A673 (cell line): ENCODE measurements at regions not wholly inside any gene's neighbourhood (a gene's known extent, or its start where the extent isn't known, plus 50 kb on each side); places are given as distances from the start of the nearest gene placed in this dataset.

Experiments
- BruUV-seq: library from RNA; stranded (reverse); fragments of 400-500 nt; replicated peaks from 2 replicates; lab custom pipeline; 2021; lab: Mats Ljungman, UMichigan
- CTCF ChIA-PET: fragments of 300-600 bp; sonication (Branson Sonifier 250); formaldehyde crosslinking; loops from one replicate; lab custom pipeline; 2022; ENCODE audit warnings: antibody characterized with exemption; lab: Charles Lee
- POLR2A ChIA-PET: fragments of 300-600 bp; sonication (Branson Sonifier 250); formaldehyde crosslinking; loops from one replicate; lab custom pipeline; 2022; ENCODE audit warnings: antibody characterized with exemption; ENCODE audit not compliant: low non-redundant PET; lab: Charles Lee
- DNase-seq: peaks from one replicate; pipeline ENCODE4 v3.0.0-alpha.2; 2015; ENCODE audit warnings: low spot score
- H3K27ac ChIP-seq: fragments of 200-600 bp; sonication (generic); 2 replicates; pipeline ENCODE4 v1.5.1; 2016; ENCODE audit warnings: mixed run types, low read depth, mild to moderate bottlenecking, mixed read lengths, antibody characterized with exemption, low read length; ENCODE audit not compliant: poor library complexity, severe bottlenecking
- H3K27me3 ChIP-seq: fragments of 200-600 bp; sonication (generic); replicated peaks from 2 replicates; pipeline ENCODE4 v1.6.1; 2017; ENCODE audit warnings: mixed run types, low read depth, mild to moderate bottlenecking, mixed read lengths, antibody characterized with exemption, low read length; ENCODE audit not compliant: insufficient read depth, poor library complexity
- H3K36me3 ChIP-seq: fragments of 200-600 bp; sonication (generic); 2 replicates; pipeline ENCODE4 v1.6.1; 2016; ENCODE audit warnings: mixed run types, mild to moderate bottlenecking, mixed read lengths, antibody characterized with exemption, low read length; ENCODE audit not compliant: insufficient read depth, poor library complexity, severe bottlenecking
- H3K4me1 ChIP-seq: fragments of 200-600 bp; sonication (generic); 2 replicates; pipeline ENCODE4 v1.6.1; 2017; ENCODE audit warnings: mixed run types, mild to moderate bottlenecking, mixed read lengths, antibody characterized with exemption, low read length; ENCODE audit not compliant: insufficient read depth, poor library complexity, severe bottlenecking
- H3K4me3 ChIP-seq: fragments of 200-600 bp; sonication (generic); 2 replicates; pipeline ENCODE4 v1.5.1; 2016; ENCODE audit warnings: low read depth, mixed run types, mild to moderate bottlenecking, mixed read lengths, low read length; ENCODE audit not compliant: poor library complexity, severe bottlenecking
- H3K9me3 ChIP-seq: fragments of 200-600 bp; sonication (generic); 2 replicates; pipeline ENCODE4 v1.6.1; 2016; ENCODE audit warnings: mixed run types, low read depth, mild to moderate bottlenecking, mixed read lengths, antibody characterized with exemption, low read length; ENCODE audit not compliant: poor library complexity, severe bottlenecking
- CTCF ChIP-seq: fragments of 300-800, 200-600 bp; sonication (generic); conservative IDR thresholded peaks from 2 replicates; pipeline ENCODE4 v1.5.1; 2017; ENCODE audit warnings: low read depth, mild to moderate bottlenecking, antibody characterized with exemption, low read length, moderate library complexity, mixed read lengths
- EZH2 ChIP-seq: fragments of 200-600 bp; sonication (generic); IDR thresholded peaks from 2 replicates; pipeline ENCODE4 v1.6.1; 2017; ENCODE audit warnings: borderline replicate concordance, low read depth, mild to moderate bottlenecking, mixed read lengths, antibody characterized with exemption, low read length; ENCODE audit not compliant: poor library complexity, severe bottlenecking
- intact Hi-C: fragments of 100-400 bp; cut with micrococcal nuclease; formaldehyde crosslinking; loops from one replicate; pipeline ENCODE4 v1.10.0; 2022; ENCODE audit not compliant: unreplicated experiment

- intact Hi-C loops: no loop called here
- no peak for DNase-seq
- no peaks in the 10 kb centered on the region for H3K4me1 ChIP-seq
- TF ChIP-seq EZH2: no peak
- no peak for TF ChIP-seq CTCF
- H3K9me3 ChIP-seq: no peaks in the 10 kb centered on the region
- no TSS peak for BruUV-seq
- H3K27me3 ChIP-seq: no peaks in the 10 kb centered on the region
- H3K27ac ChIP-seq: no peak overlapping the region
- no peak overlapping the region for H3K4me3 ChIP-seq
- CTCF ChIA-PET: no interaction called here
- H3K36me3 ChIP-seq: no peaks in the 10 kb centered on the region
- POLR2A ChIA-PET: no interaction called here
Measured at GRCh38 chr12:40436564-40436963, 211.8 kb downstream of the LRRK2 start.

DNA sequence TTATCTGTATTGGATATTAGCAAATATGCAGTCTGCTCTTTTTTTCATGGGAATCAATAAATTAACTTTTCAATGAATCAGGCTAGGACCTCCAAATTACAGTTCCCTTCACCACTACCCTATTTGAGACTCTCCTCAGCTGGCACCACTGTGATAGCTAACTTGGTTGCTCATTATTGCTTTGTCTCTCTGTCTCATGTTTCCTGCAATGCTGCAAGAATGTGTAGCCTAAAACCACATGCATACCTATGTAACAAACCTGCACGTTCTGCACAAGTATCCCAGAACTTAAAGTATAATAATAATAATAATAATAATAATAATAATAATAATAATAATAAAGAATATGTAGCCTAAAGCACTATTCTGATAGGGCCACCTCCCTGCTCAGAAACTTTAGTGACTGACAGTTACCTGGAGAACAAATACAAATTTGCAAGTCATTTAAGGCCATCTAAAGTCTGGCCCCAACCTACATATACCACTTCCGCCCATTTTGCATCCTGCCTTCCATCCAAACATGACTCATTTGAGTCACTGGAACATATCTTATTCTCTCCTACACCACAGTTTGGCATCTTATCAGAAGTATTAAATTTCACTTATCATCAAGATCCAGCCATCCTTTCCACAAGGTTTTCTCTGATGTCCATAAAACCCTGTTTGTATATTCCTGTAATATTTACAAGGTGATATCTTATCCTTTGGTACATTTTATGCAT lies 215.1 kb downstream of the LRRK2 start:
- POLR2A ChIA-PET: no interaction called here
- CTCF ChIA-PET: no interaction called here
- Histone ChIP-seq H3K4me3 (no peak overlapping the region), H3K27me3 (no peaks in the 10 kb centered on the region), H3K4me1 (no peaks in the 10 kb centered on the region), H3K36me3 (no peaks in the 10 kb centered on the region), H3K9me3 (no peaks in the 10 kb centered on the region), H3K27ac (no peak overlapping the region)
- DNase-seq: no peak
- BruUV-seq: no TSS peak
- TF ChIP-seq EZH2 (no peak), CTCF (no peak)
- intact Hi-C loops: no loop called here

- POLR2A ChIA-PET: no interaction called here
Measured at GRCh38 chr12:40444174-40444573, 219.4 kb downstream of the LRRK2 start.

More at GRCh38 chr12:40444174-40444573, 219.4 kb downstream of the LRRK2 start:
- Histone ChIP-seq H3K4me1 (peaks cover 24% of the 10 kb centered on the region), H3K4me3 (no peak overlapping the region), H3K27me3 (no peaks in the 10 kb centered on the region), H3K9me3 (no peaks in the 10 kb centered on the region), H3K36me3 (no peaks in the 10 kb centered on the region), H3K27ac (no peak overlapping the region)
- TF ChIP-seq CTCF (no peak), EZH2 (no peak)
- intact Hi-C loops: no loop called here
- CTCF ChIA-PET: no interaction called here
- DNase-seq: no peak
- no TSS peak for BruUV-seq
